Ovary (tissue), 7 donors: ENCODE measurements at regions not wholly inside any gene's neighbourhood (a gene's known extent, or its start where the extent isn't known, plus 50 kb on each side); places are given as distances from the start of the nearest gene placed in this dataset.

Source experiments
- DNase-seq, 5 donors: peaks; one replicate each; pipeline ENCODE4 v3.0.0-alpha.2; 2019 to 2020
- H3K27ac ChIP-seq, 2 donors: fragments of 200-600 bp; one replicate each; pipeline versions ENCODE4 v1.5.1 to v1.8.0; 2019 to 2022
- H3K27me3 ChIP-seq: fragments of 200-600 bp; one replicate; pipeline ENCODE4 v1.8.0; 2022
- H3K36me3 ChIP-seq: fragments of 200-600 bp; sonication (generic); one replicate; pipeline ENCODE4 v1.5.1; 2019
- H3K4me1 ChIP-seq: one replicate; pipeline ENCODE4 v1.8.1; 2013; ENCODE audit warnings: mild to moderate bottlenecking, moderate library complexity; ENCODE audit not compliant: insufficient read depth
- H3K4me3 ChIP-seq: fragments of 200-600 bp; sonication (generic); one replicate; pipeline ENCODE4 v1.5.1; 2017
- H3K9me3 ChIP-seq, 2 donors: fragments of 200-600 bp in 1 of 2; sonication (generic) in 1 of 2; one replicate each; pipeline versions ENCODE4 v1.5.1 to v1.8.1; 2013 to 2019; ENCODE audit warnings: mild to moderate bottlenecking in 1 of 2, moderate library complexity in 1 of 2
- CTCF ChIP-seq, 3 donors: fragments of 450-650 bp in 2 of 3; fragments of 200-600 bp in 1 of 3; IDR thresholded peaks; one replicate each; pipeline versions ENCODE4 v1.5.1 to v1.8.0; 2016 to 2022; ENCODE audit warnings: antibody characterized with exemption in 3 of 3, mild to moderate bottlenecking in 1 of 3
- EP300 ChIP-seq: sonication (generic); formaldehyde crosslinking; IDR thresholded peaks from one replicate; pipeline ENCODE4 v1.6.1; 2017; ENCODE audit warnings: antibody characterized with exemption
- POLR2A ChIP-seq: fragments of 450-650 bp; IDR thresholded peaks from one replicate; pipeline ENCODE4 v1.6.1; 2017; ENCODE audit warnings: antibody characterized with exemption, mild to moderate bottlenecking, moderate library complexity
- WGBS, 3 donors: extraction: QIAGEN DNeasy Blood & Tissue Kit in 1 of 3; methylation state at CpG; one replicate each; pipeline versions ENCODE4 v1.1.5 to v1.1.7; 2013 to 2017; 5-methylcytosine and 5-hydroxymethylcytosine counted together
- intact Hi-C, 4 donors: fragments of 100-400 bp; cut with DNase I; formaldehyde crosslinking; loops; one replicate each; pipeline versions ENCODE4 v1.11.0 to v1.15.1; 2022 to 2023
- donor health status: DM: no; HTN: no; CAD: no; lungs with moderate emphysema.
- donor health status: DM: no; HTN: no; CAD: no.
- donor health status: Bipolar disorder and iron deficiency.
- donor health status: DM: no; HTN: no; CAD: no.
- donor health status: DM: yes; HTN: yes; CAD: no.

- Histone ChIP-seq H3K9me3 (no peaks in the 10 kb centered on the region), H3K4me3 (no peak overlapping the region), H3K27ac (no peak overlapping the region), H3K27me3 (no peaks in the 10 kb centered on the region), H3K4me1 (no peaks in the 10 kb centered on the region), H3K36me3 (no peaks in the 10 kb centered on the region)
- no peak for DNase-seq
- intact Hi-C loops, result no loop called here
- TF ChIP-seq CTCF (IDR thresholded peaks at IDR 0.05), result no peak
- WGBS, 3 donors, result 89 to 92% (median 89%) methylated on average over 3 of the region's 3 CpGs
Measured at GRCh38 chr5:8892926-8893325, 652.9 kb downstream of the SEMA5A start.

GRCh38 chr5:8894031-8894430 is 651.8 kb downstream of the SEMA5A start:
- Histone ChIP-seq H3K36me3 (no peaks in the 10 kb centered on the region), H3K4me3 (no peak overlapping the region), H3K4me1 (no peaks in the 10 kb centered on the region), H3K27ac (no peak overlapping the region), H3K9me3 (no peaks in the 10 kb centered on the region), H3K27me3 (no peaks in the 10 kb centered on the region)
- no peak for TF ChIP-seq EP300
- TF ChIP-seq POLR2A, result no peak
- intact Hi-C loops, result no loop called here
- 30 to 47% (median 34%) methylated on average over 3 of the region's 3 CpGs for WGBS, 3 donors
- no peak for DNase-seq

- H3K27ac ChIP-seq, result no peak overlapping the region
- intact Hi-C loops, result no loop called here
- DNase-seq, result no peak
- no peaks in the 10 kb centered on the region for H3K4me1 ChIP-seq
- no peak overlapping the region for H3K4me3 ChIP-seq
- no peaks in the 10 kb centered on the region for H3K27me3 ChIP-seq
- no peaks in the 10 kb centered on the region for H3K9me3 ChIP-seq
- WGBS, 3 donors, result 87 to 92% (median 91%) methylated on average over 4 of the region's 4 CpGs
- TF ChIP-seq EP300 (no peak), POLR2A (no peak), CTCF (IDR thresholded peaks at IDR 0.05) (no peak)
- H3K36me3 ChIP-seq, result no peaks in the 10 kb centered on the region
Measured at GRCh38 chr5:8895062-8895461, 650.8 kb downstream of the SEMA5A start.

- Histone ChIP-seq H3K27ac (no peak overlapping the region), H3K36me3 (no peaks in the 10 kb centered on the region), H3K27me3 (no peaks in the 10 kb centered on the region), H3K9me3 (no peaks in the 10 kb centered on the region), H3K4me1 (no peaks in the 10 kb centered on the region), H3K4me3 (no peak overlapping the region)
- TF ChIP-seq CTCF (IDR thresholded peaks at IDR 0.05) (no peak), POLR2A (no peak), EP300 (no peak)
- DNase-seq, result no peak
- WGBS, 3 donors, result 80 to 91% (median 81%) methylated on average over 1 of the region's 1 CpG
- intact Hi-C loops, result no loop called here
Measured at GRCh38 chr5:8895599-8895998, 650.3 kb downstream of the SEMA5A start.

- Histone ChIP-seq H3K27me3 (no peaks in the 10 kb centered on the region), H3K36me3 (no peaks in the 10 kb centered on the region), H3K4me1 (no peaks in the 10 kb centered on the region), H3K4me3 (no peak overlapping the region), H3K27ac (no peak overlapping the region), H3K9me3 (no peaks in the 10 kb centered on the region)
- DNase-seq, result no peak
- TF ChIP-seq EP300, result no peak
- no peak for TF ChIP-seq POLR2A
- no peak for TF ChIP-seq CTCF (IDR thresholded peaks at IDR 0.05)
- 88 to 89% (median 89%) methylated on average over 5 of the region's 5 CpGs for WGBS, 3 donors
- intact Hi-C loops, result no loop called here
Measured at GRCh38 chr5:8897316-8897715, 648.6 kb downstream of the SEMA5A start.
